Activated CD4-positive, alpha-beta T cell treated with anti-CD3 and anti-CD28 coated beads for 1 hour (primary cell): ENCODE measurements at regions not wholly inside any gene's neighbourhood (a gene's known extent, or its start where the extent isn't known, plus 50 kb on each side); places are given as distances from the start of the nearest gene placed in this dataset.
A peak's percentile ranks its signal among the peaks of the same experiment; 100 is the strongest.
"Not testable (repeated sequence)": the region's sequence is repeated elsewhere in the genome, so short reads cannot be mapped to it uniquely, and the experiment has no call there.

ENCODE experiments used
- DNase-seq: peaks from one replicate; pipeline ENCODE4 v3.0.0-alpha.2; 2020

GRCh38 chr20:52364405-52364804 is 172.8 kb upstream of the ZFP64 start:
- no peak for DNase-seq

GRCh38 chr20:52361650-52362049 is 170.1 kb upstream of the ZFP64 start:
- DNase-seq = no peak

- DNase-seq = no peak
These were observed 158.2 kb upstream of the ZFP64 start for GRCh38 chr20:52349806-52350205.

GRCh38 chr20:52348434-52348833 is 156.9 kb upstream of the ZFP64 start:
- DNase-seq = no peak

- DNase-seq = no peak
These were observed 155.2 kb upstream of the ZFP64 start for GRCh38 chr20:52346797-52347196.

- no peak for DNase-seq
These were observed 151.3 kb upstream of the ZFP64 start for GRCh38 chr20:52342913-52343312.

- DNase-seq = no peak
These were observed 148.6 kb upstream of the ZFP64 start for GRCh38 chr20:52340036-52340634.

- no peak for DNase-seq
These were observed 141.2 kb upstream of the ZFP64 start for GRCh38 chr20:52332649-52333250.

GRCh38 chr20:52332230-52332629 is 140.7 kb upstream of the ZFP64 start:
- DNase-seq = no peak

GRCh38 chr20:52331655-52332054 is 140.1 kb upstream of the ZFP64 start:
- DNase-seq = no peak

GRCh38 chr20:52321396-52321795 is 129.8 kb upstream of the ZFP64 start:
- no peak for DNase-seq

- DNase-seq = no peak
These were observed 127.1 kb upstream of the ZFP64 start for GRCh38 chr20:52318651-52319050.

GRCh38 chr20:52313341-52313963 is 121.9 kb upstream of the ZFP64 start:
- DNase-seq = no peak

- DNase-seq = peak; percentile 17
These were observed 120.7 kb upstream of the ZFP64 start for GRCh38 chr20:52312132-52312729.

- no peak for DNase-seq
These were observed 119.7 kb upstream of the ZFP64 start for GRCh38 chr20:52311209-52311794.

- DNase-seq = no peak
These were observed 117.6 kb upstream of the ZFP64 start for GRCh38 chr20:52309181-52309580.

GRCh38 chr20:52306477-52306876 is 114.9 kb upstream of the ZFP64 start:
- DNase-seq = no peak

GRCh38 chr20:52305858-52306257 is 114.3 kb upstream of the ZFP64 start:
- DNase-seq = no peak

GRCh38 chr20:52305024-52305645 is 113.6 kb upstream of the ZFP64 start:
- no peak for DNase-seq

GRCh38 chr20:52303281-52303950 is 111.8 kb upstream of the ZFP64 start:
- no peak for DNase-seq

- DNase-seq = no peak
These were observed 111.2 kb upstream of the ZFP64 start for GRCh38 chr20:52302736-52303135.

GRCh38 chr20:52302051-52302450 is 110.5 kb upstream of the ZFP64 start:
- DNase-seq = not testable (repeated sequence)

- no peak for DNase-seq
These were observed 104.0 kb upstream of the ZFP64 start for GRCh38 chr20:52295556-52295955.
